HS-27A (cell line): ENCODE measurements at regions not wholly inside any gene's neighbourhood (a gene's known extent, or its start where the extent isn't known, plus 50 kb on each side); places are given as distances from the start of the nearest gene placed in this dataset.
"Not testable (repeated sequence)": the region's sequence is repeated elsewhere in the genome, so short reads cannot be mapped to it uniquely, and the experiment has no call there.

Source experiments
- DNase-seq: peaks from one replicate; pipeline ENCODE4 v3.0.0-alpha.2; 2012; ENCODE audit warnings: low read depth, missing footprints

DNA sequence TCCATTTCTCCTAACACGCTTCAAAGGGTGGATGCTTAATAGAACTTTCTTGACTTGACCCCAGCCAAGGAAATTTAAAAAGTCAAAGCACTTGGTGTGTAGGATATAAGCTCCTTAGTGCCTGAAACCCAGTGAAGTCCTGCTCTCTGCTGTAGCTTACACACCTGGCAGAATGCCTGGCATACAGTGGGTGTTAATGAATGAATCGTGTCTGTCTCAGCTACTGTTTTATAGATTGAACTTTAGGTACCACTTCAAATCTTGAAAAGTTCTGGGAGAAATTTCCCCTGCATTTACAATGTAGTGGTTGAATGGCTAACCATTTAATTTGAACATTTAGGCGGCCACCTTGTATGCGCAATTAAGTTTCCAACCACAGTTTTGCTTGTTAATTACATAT, 70.5 kb upstream of the ZNF217 start:
- no peak for DNase-seq

DNA sequence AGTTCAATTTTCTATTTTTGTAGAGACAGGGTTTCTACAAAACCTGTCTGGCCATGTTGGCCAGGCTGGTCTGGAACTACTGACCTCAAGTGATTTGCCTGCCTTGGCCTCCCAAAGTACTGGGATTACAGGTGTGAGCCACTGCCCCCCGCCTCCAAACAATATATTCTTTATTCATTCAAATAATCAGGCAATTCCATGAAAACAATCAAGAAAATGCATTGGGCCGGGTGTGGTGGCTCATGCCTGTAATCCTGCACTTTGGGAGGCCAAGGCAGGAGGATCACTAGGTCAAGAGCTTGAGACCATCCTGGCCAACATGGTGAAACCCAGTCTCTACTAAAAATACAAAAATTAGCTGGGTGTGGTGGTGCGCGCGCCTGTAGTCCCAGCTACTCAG, 69.9 kb upstream of the ZNF217 start:
- DNase-seq = not testable (repeated sequence)

- no peak for DNase-seq
Observed at GRCh38 chr20:53662595-53662994, 69.0 kb upstream of the ZNF217 start.

DNA sequence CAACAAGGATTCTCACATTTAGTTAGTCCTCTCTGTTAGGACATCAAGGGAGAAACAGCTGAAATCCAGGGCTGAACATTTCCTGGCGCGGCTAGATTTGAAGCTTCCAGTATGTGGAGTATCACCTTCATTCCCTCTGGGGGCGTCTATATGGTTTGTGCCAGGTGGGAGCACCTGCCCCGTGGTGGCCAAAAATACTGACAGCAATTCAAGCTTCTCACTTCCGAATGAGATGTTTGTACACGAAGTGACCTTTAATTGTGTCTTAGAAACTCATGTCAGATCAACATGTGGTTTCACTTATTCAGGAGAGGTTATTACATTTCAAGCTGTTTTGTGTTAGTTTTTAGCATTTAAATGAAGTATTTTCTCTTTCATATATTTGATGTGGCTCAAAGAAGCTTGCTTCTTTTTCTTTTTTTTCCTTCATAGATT, 67.3 kb upstream of the ZNF217 start:
- DNase-seq = no peak

DNA sequence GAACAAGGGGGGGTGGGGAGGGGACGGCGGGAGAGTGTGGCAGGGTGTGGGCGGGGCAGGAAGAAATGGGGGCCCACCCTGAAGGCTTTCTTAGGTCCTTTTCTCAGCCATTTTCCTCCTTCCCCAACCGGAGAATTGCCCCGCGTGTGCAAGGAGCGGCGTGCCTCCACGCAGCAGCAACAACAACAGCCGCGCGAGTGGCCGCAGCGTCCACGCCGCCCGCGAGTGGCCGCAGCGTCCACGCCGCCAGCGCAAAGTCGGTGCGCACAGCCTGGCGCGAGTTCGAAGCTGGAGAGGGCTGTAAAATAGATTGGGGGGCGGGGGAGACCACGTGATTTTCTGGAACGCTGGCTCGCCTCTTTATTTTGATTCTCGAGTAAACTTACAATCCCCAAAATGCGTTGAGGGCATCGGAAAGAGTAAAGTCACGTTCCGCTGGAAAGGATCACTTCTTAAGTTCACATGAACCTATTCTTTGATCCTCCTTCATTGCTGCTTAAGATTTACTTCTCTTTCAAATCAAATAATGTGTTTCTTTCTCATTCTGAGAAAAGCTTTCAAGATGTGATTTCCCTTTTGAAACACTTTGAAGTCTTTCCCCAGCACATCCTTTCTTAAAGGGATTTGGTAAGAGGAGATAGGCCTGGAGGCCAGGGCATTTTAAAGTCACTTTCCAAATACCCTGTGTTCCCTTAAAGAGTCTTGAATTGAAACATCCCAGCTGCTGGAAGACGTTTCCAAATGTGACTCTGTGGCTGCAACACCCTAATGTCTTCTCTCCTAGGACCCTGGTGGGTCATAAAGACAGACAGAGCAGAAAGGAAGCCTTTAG, 66.7 kb upstream of the ZNF217 start:
- no peak for DNase-seq

- DNase-seq = no peak
Observed at GRCh38 chr20:53658973-53659372, 65.3 kb upstream of the ZNF217 start.

DNA sequence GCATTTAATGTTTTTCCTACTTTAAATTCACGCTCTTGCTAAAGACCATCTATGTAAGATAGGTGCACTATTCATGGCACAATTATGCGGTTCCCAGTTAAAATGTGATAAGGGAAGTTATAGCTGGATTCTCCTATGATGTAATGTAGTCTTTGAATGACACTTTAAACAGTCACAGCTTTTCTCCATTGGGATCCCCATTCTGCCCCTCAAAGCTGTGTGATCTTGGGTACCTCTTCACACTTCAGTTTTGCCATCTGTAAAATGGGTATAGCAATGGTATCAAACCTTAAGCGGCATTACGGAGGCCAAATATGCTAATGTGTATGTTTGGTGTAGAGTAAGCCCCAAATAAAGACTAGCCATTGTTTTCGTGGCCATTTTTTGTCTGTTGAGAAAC, 64.7 kb upstream of the ZNF217 start:
- DNase-seq = no peak

- DNase-seq = no peak
Observed at GRCh38 chr20:53657732-53658131, 64.1 kb upstream of the ZNF217 start.

DNA sequence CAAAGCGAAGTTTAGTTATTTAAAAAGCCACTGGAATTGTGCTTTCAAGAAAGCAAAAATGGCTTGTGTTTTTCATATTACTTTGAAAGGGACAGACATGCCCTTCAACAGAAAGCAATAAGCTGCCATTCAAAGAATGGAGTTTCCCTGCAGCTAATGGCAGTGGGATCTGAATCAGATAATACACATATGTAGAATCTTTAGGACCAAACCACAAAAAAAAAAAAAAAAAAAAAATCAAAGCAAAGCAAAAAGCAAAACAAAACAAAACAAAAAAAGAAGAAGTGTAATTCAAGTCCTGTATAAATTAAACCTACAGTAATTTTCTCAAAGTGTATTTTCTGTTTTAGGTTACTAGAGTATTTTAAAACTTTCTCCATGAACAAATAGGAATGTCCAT, 63.6 kb upstream of the ZNF217 start:
- DNase-seq = no peak

GRCh38 chr20:53656293-53657202, 62.9 kb upstream of the ZNF217 start:
- no peak for DNase-seq

GRCh38 chr20:53655625-53656292, 62.1 kb upstream of the ZNF217 start:
- DNase-seq = no peak

GRCh38 chr20:53654932-53655624, 61.4 kb upstream of the ZNF217 start:
- DNase-seq = no peak

DNA sequence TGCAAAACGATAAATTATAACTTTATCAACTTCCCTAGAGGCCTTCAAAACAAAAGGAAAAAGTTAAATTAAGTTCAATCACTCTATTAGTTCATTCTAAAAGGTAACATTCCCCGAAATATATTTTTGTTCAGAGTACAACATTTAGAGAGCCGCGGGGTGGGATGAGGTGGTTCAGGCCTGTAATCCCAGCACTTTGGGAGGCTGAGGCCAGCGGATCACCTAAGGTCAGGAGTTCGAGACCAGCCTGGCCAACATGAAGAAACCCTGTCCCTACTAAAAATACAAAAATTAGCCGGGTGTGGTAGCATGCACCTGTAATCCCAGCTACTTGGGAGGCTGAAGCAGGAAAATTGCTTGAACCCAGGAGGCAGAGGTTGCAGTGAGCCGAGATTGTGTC, 60.9 kb upstream of the ZNF217 start:
- not testable (repeated sequence) for DNase-seq

GRCh38 chr20:53652859-53653517, 59.3 kb upstream of the ZNF217 start:
- no peak for DNase-seq

DNA sequence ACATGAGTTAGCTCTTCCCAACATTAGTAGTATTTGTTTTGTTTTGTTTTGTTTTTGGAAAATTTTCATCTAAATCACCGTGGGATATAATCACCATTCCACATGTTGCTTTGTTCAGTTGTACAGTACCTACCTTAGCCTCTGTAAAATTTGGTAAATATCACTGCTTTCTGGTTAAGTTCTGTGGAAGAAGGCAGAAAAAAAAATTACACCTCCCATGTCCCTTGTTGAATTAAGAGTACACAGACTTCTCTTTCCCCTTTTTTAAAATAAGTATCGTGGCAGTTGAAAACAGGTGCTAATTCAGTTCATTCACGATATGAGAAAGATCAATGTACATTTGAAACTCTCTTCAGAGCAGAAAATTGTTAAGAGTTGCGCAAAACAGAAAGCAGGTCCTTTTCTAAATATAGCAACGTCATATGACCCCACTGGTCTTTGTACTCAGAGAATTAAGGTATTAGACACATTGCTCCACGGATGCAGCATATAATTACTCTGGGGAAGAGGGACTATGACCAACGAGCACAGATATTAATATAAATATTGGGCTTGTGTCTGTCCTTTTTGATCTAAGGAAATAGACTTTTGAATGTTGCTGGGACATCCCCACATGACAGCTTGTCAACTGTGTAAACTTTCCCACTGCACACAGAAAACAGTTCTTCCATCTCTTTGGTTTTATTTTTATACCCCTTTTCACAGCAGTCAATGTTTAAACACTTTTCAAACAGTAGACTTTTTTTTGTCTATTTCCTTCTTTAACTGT, 58.6 kb upstream of the ZNF217 start:
- DNase-seq = no peak

GRCh38 chr20:53649493-53649892, 55.9 kb upstream of the ZNF217 start:
- not testable (repeated sequence) for DNase-seq

GRCh38 chr20:53647286-53647821, 53.7 kb upstream of the ZNF217 start:
- no peak for DNase-seq

DNA sequence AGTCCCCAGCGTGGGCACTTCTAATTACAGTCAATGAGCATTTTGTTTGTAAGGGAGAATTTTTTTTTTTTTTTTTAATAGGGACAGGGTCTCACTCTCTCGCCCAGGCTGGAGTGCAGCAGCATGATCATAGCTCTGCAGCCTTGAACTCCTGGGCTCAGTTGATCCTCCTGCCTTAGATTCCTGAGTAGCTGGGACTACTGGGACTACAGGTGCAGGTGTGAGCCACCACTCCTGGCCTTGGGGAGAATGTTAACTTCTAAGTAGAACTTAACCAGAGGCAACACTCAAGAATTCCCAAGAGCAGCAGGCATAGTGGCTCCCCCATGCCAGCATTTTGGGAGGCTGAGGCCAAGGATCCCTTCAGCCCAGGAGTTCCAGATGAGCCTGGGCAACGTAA, 52.9 kb upstream of the ZNF217 start:
- no peak for DNase-seq

DNA sequence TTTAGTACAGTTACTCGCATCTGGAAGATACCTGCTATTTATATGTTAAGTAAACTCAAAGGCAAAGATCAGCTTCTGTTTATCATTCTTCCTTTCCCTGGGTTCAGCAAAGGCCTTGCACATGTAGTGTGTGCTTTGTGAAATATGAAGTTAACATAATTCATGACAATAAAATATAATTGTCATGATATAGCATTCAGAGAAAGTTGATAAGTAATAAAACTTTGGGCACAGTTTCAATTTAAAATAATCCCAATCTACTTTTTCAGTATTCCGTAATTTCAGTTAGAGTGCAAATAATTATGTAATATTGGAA, 51.9 kb upstream of the ZNF217 start:
- no peak for DNase-seq

- not testable (repeated sequence) for DNase-seq
Observed at GRCh38 chr20:53644108-53644507, 50.5 kb upstream of the ZNF217 start.
